Transverse colon (tissue), 4 donors: ENCODE measurements at regions not wholly inside any gene's neighbourhood (a gene's known extent, or its start where the extent isn't known, plus 50 kb on each side); places are given as distances from the start of the nearest gene placed in this dataset.
"Not testable (repeated sequence)": the region's sequence is repeated elsewhere in the genome, so short reads cannot be mapped to it uniquely, and the experiment has no call there.

Experiments
- DNase-seq: peaks from one replicate; pipeline ENCODE4 v3.0.0-alpha.2; 2019
- H3K27ac ChIP-seq, 4 donors: fragments of 200-600 bp; sonication (generic); 2 replicates each; pipeline ENCODE4 v1.5.1; 2016 to 2018; ENCODE audit warnings: inconsistent platforms in 4 of 4
- H3K27me3 ChIP-seq: fragments of 200-600 bp; sonication (generic); 2 replicates; pipeline ENCODE4 v1.5.1; 2017; ENCODE audit warnings: inconsistent platforms
- H3K36me3 ChIP-seq, 4 donors: fragments of 200-600 bp; sonication (generic); 2 replicates each; pipeline ENCODE4 v1.5.1; 2017 to 2019; ENCODE audit warnings: inconsistent platforms in 4 of 4
- H3K4me1 ChIP-seq, 4 donors: fragments of 200-600 bp; sonication (generic); 2 replicates each; pipeline ENCODE4 v1.5.1; 2017 to 2020; ENCODE audit warnings: inconsistent platforms in 4 of 4
- H3K4me3 ChIP-seq, 4 donors: fragments of 200-600 bp; sonication (generic); 1 replicate in 1 of 4; 2 replicates in 3 of 4; pipeline versions ENCODE4 v1.5.1 to v1.6.1; 2017 to 2019; ENCODE audit warnings: inconsistent platforms in 4 of 4
- H3K9me3 ChIP-seq, 2 donors: fragments of 200-600 bp; sonication (generic); 2 replicates each; pipeline ENCODE4 v1.5.1; 2017 to 2019; ENCODE audit warnings: inconsistent platforms in 2 of 2
- CTCF ChIP-seq, 5 experiments: fragments of 200-600 bp in 3 of 5; fragments of 450-650 bp in 2 of 5; sonication (generic) in 3 of 5; IDR thresholded peaks; 1 replicate in 2 of 5; 2 replicates in 3 of 5; pipeline ENCODE4 v1.5.1; 2016 to 2017; ENCODE audit warnings: antibody characterized with exemption in 5 of 5, inconsistent platforms in 3 of 5, mild to moderate bottlenecking in 2 of 5, moderate library complexity in 1 of 5
- EP300 ChIP-seq: sonication (generic); formaldehyde crosslinking; IDR thresholded peaks from one replicate; pipeline ENCODE4 v1.6.1; 2017; ENCODE audit warnings: antibody characterized with exemption, low read depth
- POLR2A ChIP-seq: fragments of 450-650 bp; IDR thresholded peaks from one replicate; pipeline ENCODE4 v1.6.1; 2016; ENCODE audit warnings: antibody characterized with exemption, mild to moderate bottlenecking, moderate library complexity
- POLR2AphosphoS5 ChIP-seq, 3 donors: sonication (generic); formaldehyde crosslinking; IDR thresholded peaks; one replicate each; pipeline ENCODE4 v1.6.1; 2016; ENCODE audit warnings: antibody characterized with exemption in 3 of 3
- WGBS, 2 donors: methylation state at CpG; one replicate each; pipeline ENCODE4 v1.1.5; 2018; ENCODE audit warnings: low coverage in 1 of 2; 5-methylcytosine and 5-hydroxymethylcytosine counted together
- in situ Hi-C, 4 donors: fragments of 200-750 bp; cut with MboI; loops; one replicate each; pipeline versions ENCODE4 v1.15.0 to v1.15.1; 2017; ENCODE audit warnings: low sequenced_read_pairs in 3 of 4, low pct_ligation_motif_present in 1 of 4, low pct_unique_long_range_greater_than_20kb in 1 of 4
- intact Hi-C: fragments of 100-400 bp; cut with DNase I; formaldehyde crosslinking; loops from one replicate; pipeline ENCODE4 v1.15.1; 2023; ENCODE audit warnings: low total_unique reads

GRCh38 chr3:197618408-197618807 lies 62.6 kb upstream of the BDH1 start:
- DNase-seq, intact Hi-C loops, H3K27ac ChIP-seq, H3K4me1 ChIP-seq, in situ Hi-C loops, H3K27me3 ChIP-seq, H3K4me3 ChIP-seq, H3K9me3 ChIP-seq: not testable (repeated sequence)
- WGBS, 2 donors, result 89 to 100% methylated on average over 1 to 5 of the region's 5 CpGs
- peaks cover 0 to 64% (median 31%) of the 10 kb centered on the region in 4 donors for H3K36me3 ChIP-seq

- intact Hi-C loops (no loop called here), in situ Hi-C loops (no loop called here)
- Histone ChIP-seq H3K4me1 (no peaks in the 10 kb centered on the region), H3K27me3 (no peaks in the 10 kb centered on the region), H3K9me3 (no peaks in the 10 kb centered on the region), H3K4me3 (no peak overlapping the region), H3K27ac (no peak overlapping the region), H3K36me3 (peaks cover 0 to 77% (median 38%) of the 10 kb centered on the region in 4 donors)
- TF ChIP-seq POLR2AphosphoS5 (IDR thresholded peaks at IDR 0.05) (no peak), POLR2A (no peak), EP300 (no peak), CTCF (IDR thresholded peaks at IDR 0.05) (no peak)
- no peak for DNase-seq
- WGBS, 2 donors, result 89 to 91% methylated on average over 3 of the region's 3 CpGs
Measured at GRCh38 chr3:197615430-197615829, 59.7 kb upstream of the BDH1 start.

- H3K4me1 ChIP-seq, in situ Hi-C loops, H3K27me3 ChIP-seq, H3K9me3 ChIP-seq, DNase-seq, H3K4me3 ChIP-seq, intact Hi-C loops, H3K27ac ChIP-seq: not testable (repeated sequence)
- H3K36me3 ChIP-seq, result peaks cover 0 to 76% (median 34%) of the 10 kb centered on the region in 4 donors
- 90 to 94% methylated on average over 3 of the region's 3 CpGs for WGBS, 2 donors
Measured at GRCh38 chr3:197614134-197614533, 58.4 kb upstream of the BDH1 start.

GRCh38 chr3:197613199-197613598 lies 57.4 kb upstream of the BDH1 start:
- Histone ChIP-seq H3K4me1 (no peaks in the 10 kb centered on the region), H3K27ac (no peak overlapping the region), H3K4me3 (no peak overlapping the region), H3K9me3 (no peaks in the 10 kb centered on the region), H3K27me3 (no peaks in the 10 kb centered on the region), H3K36me3 (peaks cover 0 to 83% (median 35%) of the 10 kb centered on the region in 4 donors)
- no peak for DNase-seq
- no peak for TF ChIP-seq POLR2A
- no peak for TF ChIP-seq EP300
- TF ChIP-seq POLR2AphosphoS5 (IDR thresholded peaks at IDR 0.05), result no peak
- no peak for TF ChIP-seq CTCF (IDR thresholded peaks at IDR 0.05)
- WGBS, 2 donors, result 92 to 96% methylated on average over 6 of the region's 6 CpGs
- intact Hi-C loops (no loop called here), in situ Hi-C loops (no loop called here)

- Histone ChIP-seq H3K36me3 (peaks cover 0 to 82% (median 36%) of the 10 kb centered on the region in 4 donors), H3K9me3 (no peaks in the 10 kb centered on the region), H3K27ac (no peak overlapping the region), H3K27me3 (no peaks in the 10 kb centered on the region), H3K4me3 (no peak overlapping the region), H3K4me1 (no peaks in the 10 kb centered on the region)
- TF ChIP-seq CTCF (IDR thresholded peaks at IDR 0.05) (no peak), POLR2AphosphoS5 (IDR thresholded peaks at IDR 0.05) (no peak), POLR2A (no peak), EP300 (no peak)
- DNase-seq, result no peak
- intact Hi-C loops, result no loop called here
- WGBS, 2 donors, result 95 to 100% methylated on average over 2 of the region's 2 CpGs
- in situ Hi-C loops, result no loop called here
Measured at GRCh38 chr3:197611255-197611654, 55.5 kb upstream of the BDH1 start.
